ENCODE measurements at regions not wholly inside any gene's neighbourhood (a gene's known extent, or its start where the extent isn't known, plus 50 kb on each side); places are given as distances from the start of the nearest gene placed in this dataset.
"Not testable (repeated sequence)": the region's sequence is repeated elsewhere in the genome, so short reads cannot be mapped to it uniquely, and the experiment has no call there.

- no peak for DNase-seq (ENCODE audit: low read depth)
Observed at GRCh38 chr3:22759636-22760310, 443.4 kb upstream of the UBE2E2 start.

GRCh38 chr3:22765679-22766078 is 437.4 kb upstream of the UBE2E2 start:
- DNase-seq (ENCODE audit: low read depth), result no peak

GRCh38 chr3:22777834-22778233 is 425.3 kb upstream of the UBE2E2 start:
- DNase-seq (ENCODE audit: low read depth), result no peak

- no peak for DNase-seq (ENCODE audit: low read depth)
Observed at GRCh38 chr3:22779737-22780136, 423.4 kb upstream of the UBE2E2 start.

GRCh38 chr3:22792533-22792932 is 410.6 kb upstream of the UBE2E2 start:
- DNase-seq (ENCODE audit: low read depth), result no peak

GRCh38 chr3:22795917-22796316 is 407.2 kb upstream of the UBE2E2 start:
- no peak for DNase-seq (ENCODE audit: low read depth)

GRCh38 chr3:22798461-22798860 is 404.7 kb upstream of the UBE2E2 start:
- DNase-seq (ENCODE audit: low read depth), result no peak

GRCh38 chr3:22819209-22819608 is 383.9 kb upstream of the UBE2E2 start:
- no peak for DNase-seq (ENCODE audit: low read depth)

- DNase-seq (ENCODE audit: low read depth), result peak; percentile 8
Observed at GRCh38 chr3:22835041-22835440, 368.1 kb upstream of the UBE2E2 start.

- no peak for DNase-seq (ENCODE audit: low read depth)
Observed at GRCh38 chr3:22836131-22836530, 367.0 kb upstream of the UBE2E2 start.

- no peak for DNase-seq (ENCODE audit: low read depth)
Observed at GRCh38 chr3:22843854-22844253, 359.3 kb upstream of the UBE2E2 start.

GRCh38 chr3:22846566-22846965 is 356.6 kb upstream of the UBE2E2 start:
- no peak for DNase-seq (ENCODE audit: low read depth)

GRCh38 chr3:22849583-22849982 is 353.5 kb upstream of the UBE2E2 start:
- DNase-seq (ENCODE audit: low read depth), result not testable (repeated sequence)

- no peak for DNase-seq (ENCODE audit: low read depth)
Observed at GRCh38 chr3:22856811-22857210, 346.3 kb upstream of the UBE2E2 start.

- no peak for DNase-seq (ENCODE audit: low read depth)
Observed at GRCh38 chr3:22858486-22858885, 344.6 kb upstream of the UBE2E2 start.

- DNase-seq (ENCODE audit: low read depth), result no peak
Observed at GRCh38 chr3:22859618-22860017, 343.5 kb upstream of the UBE2E2 start.

- DNase-seq (ENCODE audit: low read depth), result no peak
Observed at GRCh38 chr3:22861426-22861825, 341.7 kb upstream of the UBE2E2 start.

- no peak for DNase-seq (ENCODE audit: low read depth)
Observed at GRCh38 chr3:22862111-22862510, 341.0 kb upstream of the UBE2E2 start.

GRCh38 chr3:22882834-22883233 is 320.3 kb upstream of the UBE2E2 start:
- DNase-seq (ENCODE audit: low read depth), result not testable (repeated sequence)

- DNase-seq (ENCODE audit: low read depth), result no peak
Observed at GRCh38 chr3:22885039-22885438, 318.1 kb upstream of the UBE2E2 start.

- no peak for DNase-seq (ENCODE audit: low read depth)
Observed at GRCh38 chr3:22885574-22886341, 317.4 kb upstream of the UBE2E2 start.

GRCh38 chr3:22886439-22887068 is 316.6 kb upstream of the UBE2E2 start:
- DNase-seq (ENCODE audit: low read depth), result no peak

- DNase-seq (ENCODE audit: low read depth), result peak; percentile 13
Observed at GRCh38 chr3:22887664-22888291, 315.3 kb upstream of the UBE2E2 start.
